ENCODE measurements at regions not wholly inside any gene's neighbourhood (a gene's known extent, or its start where the extent isn't known, plus 50 kb on each side); places are given as distances from the start of the nearest gene placed in this dataset.

DNA sequence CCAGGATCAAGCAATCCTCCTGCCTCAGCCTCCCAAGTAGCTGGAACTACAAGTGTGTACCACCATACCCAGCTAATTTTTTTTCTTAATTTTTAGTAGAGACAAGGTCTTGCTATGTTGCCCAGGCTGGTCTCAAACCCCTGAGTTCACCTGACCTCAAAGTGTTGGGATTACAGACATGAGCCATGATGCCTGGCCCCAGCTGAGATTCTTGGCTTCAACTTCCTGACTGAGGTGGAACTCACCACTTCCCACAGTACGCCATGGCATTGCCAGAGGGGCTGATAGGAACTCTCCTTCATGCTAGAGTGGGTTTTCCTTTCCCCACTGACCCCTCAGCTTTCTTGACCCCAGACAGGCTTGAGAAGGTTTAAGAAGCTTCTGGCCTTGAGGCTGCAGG, 251.0 kb upstream of the CSF3R start:
- H3K27ac ChIP-seq (ENCODE audit: low read depth in 1 of 2, low read length in 2 of 2): no peak overlapping the region
- H3K9me3 ChIP-seq (ENCODE audit: control insufficient read depth in 4 of 4, low read length in 3 of 4): peaks cover 0 to 2% (median 0%) of the 10 kb centered on the region in 4 donors
- H3K36me3 ChIP-seq (ENCODE audit: control insufficient read depth in 4 of 4, insufficient read depth in 3 of 4, low read depth in 1 of 4, low read length in 3 of 4): no peaks in the 10 kb centered on the region
- no peak overlapping the region for H3K4me3 ChIP-seq (ENCODE audit: low read depth in 1 of 3, low read length in 3 of 3)
- H3K4me1 ChIP-seq (ENCODE audit: control insufficient read depth in 4 of 4, insufficient read depth in 4 of 4, low read length in 3 of 4): no peaks in the 10 kb centered on the region
- H3K9ac ChIP-seq (ENCODE audit: low read depth in 1 of 2, low read length in 2 of 2): no peak overlapping the region
- TF ChIP-seq FOXA1 (IDR thresholded peaks at IDR 0.05) (no peak), HNF4G (IDR thresholded peaks at IDR 0.05) (no peak), RAD21 (IDR thresholded peaks at IDR 0.05) (no peak), NR2F2 (IDR thresholded peaks at IDR 0.05) (no peak), EGR1 (IDR thresholded peaks at IDR 0.05; ENCODE audit: low read depth in 2 of 2) (no peak), RXRA (IDR thresholded peaks at IDR 0.05) (no peak), TAF1 (conservative IDR thresholded peaks at IDR 0.05) (no peak), JUND (IDR thresholded peaks at IDR 0.05) (no peak), FOXA2 (IDR thresholded peaks at IDR 0.05) (no peak), GABPA (IDR thresholded peaks at IDR 0.05 in 1 of 2, conservative IDR thresholded peaks at IDR 0.05 in 1 of 2) (no peak), YY1 (IDR thresholded peaks at IDR 0.05) (no peak), SP1 (IDR thresholded peaks at IDR 0.05) (no peak)
- TF ChIP-seq, protein P1, sequence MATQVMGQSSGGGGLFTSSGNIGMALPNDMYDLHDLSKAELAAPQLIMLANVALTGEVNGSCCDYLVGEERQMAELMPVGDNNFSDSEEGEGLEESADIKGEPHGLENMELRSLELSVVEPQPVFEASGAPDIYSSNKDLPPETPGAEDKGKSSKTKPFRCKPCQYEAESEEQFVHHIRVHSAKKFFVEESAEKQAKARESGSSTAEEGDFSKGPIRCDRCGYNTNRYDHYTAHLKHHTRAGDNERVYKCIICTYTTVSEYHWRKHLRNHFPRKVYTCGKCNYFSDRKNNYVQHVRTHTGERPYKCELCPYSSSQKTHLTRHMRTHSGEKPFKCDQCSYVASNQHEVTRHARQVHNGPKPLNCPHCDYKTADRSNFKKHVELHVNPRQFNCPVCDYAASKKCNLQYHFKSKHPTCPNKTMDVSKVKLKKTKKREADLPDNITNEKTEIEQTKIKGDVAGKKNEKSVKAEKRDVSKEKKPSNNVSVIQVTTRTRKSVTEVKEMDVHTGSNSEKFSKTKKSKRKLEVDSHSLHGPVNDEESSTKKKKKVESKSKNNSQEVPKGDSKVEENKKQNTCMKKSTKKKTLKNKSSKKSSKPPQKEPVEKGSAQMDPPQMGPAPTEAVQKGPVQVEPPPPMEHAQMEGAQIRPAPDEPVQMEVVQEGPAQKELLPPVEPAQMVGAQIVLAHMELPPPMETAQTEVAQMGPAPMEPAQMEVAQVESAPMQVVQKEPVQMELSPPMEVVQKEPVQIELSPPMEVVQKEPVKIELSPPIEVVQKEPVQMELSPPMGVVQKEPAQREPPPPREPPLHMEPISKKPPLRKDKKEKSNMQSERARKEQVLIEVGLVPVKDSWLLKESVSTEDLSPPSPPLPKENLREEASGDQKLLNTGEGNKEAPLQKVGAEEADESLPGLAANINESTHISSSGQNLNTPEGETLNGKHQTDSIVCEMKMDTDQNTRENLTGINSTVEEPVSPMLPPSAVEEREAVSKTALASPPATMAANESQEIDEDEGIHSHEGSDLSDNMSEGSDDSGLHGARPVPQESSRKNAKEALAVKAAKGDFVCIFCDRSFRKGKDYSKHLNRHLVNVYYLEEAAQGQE (IDR thresholded peaks at IDR 0.05): no peak
- TF ChIP-seq, protein P2, sequence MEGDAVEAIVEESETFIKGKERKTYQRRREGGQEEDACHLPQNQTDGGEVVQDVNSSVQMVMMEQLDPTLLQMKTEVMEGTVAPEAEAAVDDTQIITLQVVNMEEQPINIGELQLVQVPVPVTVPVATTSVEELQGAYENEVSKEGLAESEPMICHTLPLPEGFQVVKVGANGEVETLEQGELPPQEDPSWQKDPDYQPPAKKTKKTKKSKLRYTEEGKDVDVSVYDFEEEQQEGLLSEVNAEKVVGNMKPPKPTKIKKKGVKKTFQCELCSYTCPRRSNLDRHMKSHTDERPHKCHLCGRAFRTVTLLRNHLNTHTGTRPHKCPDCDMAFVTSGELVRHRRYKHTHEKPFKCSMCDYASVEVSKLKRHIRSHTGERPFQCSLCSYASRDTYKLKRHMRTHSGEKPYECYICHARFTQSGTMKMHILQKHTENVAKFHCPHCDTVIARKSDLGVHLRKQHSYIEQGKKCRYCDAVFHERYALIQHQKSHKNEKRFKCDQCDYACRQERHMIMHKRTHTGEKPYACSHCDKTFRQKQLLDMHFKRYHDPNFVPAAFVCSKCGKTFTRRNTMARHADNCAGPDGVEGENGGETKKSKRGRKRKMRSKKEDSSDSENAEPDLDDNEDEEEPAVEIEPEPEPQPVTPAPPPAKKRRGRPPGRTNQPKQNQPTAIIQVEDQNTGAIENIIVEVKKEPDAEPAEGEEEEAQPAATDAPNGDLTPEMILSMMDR (IDR thresholded peaks at IDR 0.05; ENCODE audit: low read depth, low read length, missing input control): no peak
- TF ChIP-seq, protein P3, sequence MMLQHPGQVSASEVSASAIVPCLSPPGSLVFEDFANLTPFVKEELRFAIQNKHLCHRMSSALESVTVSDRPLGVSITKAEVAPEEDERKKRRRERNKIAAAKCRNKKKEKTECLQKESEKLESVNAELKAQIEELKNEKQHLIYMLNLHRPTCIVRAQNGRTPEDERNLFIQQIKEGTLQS (IDR thresholded peaks at IDR 0.05): no peak
- TF ChIP-seq, protein P4, sequence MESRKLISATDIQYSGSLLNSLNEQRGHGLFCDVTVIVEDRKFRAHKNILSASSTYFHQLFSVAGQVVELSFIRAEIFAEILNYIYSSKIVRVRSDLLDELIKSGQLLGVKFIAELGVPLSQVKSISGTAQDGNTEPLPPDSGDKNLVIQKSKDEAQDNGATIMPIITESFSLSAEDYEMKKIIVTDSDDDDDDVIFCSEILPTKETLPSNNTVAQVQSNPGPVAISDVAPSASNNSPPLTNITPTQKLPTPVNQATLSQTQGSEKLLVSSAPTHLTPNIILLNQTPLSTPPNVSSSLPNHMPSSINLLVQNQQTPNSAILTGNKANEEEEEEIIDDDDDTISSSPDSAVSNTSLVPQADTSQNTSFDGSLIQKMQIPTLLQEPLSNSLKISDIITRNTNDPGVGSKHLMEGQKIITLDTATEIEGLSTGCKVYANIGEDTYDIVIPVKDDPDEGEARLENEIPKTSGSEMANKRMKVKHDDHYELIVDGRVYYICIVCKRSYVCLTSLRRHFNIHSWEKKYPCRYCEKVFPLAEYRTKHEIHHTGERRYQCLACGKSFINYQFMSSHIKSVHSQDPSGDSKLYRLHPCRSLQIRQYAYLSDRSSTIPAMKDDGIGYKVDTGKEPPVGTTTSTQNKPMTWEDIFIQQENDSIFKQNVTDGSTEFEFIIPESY (IDR thresholded peaks at IDR 0.05): no peak
- TF ChIP-seq, protein P5, sequence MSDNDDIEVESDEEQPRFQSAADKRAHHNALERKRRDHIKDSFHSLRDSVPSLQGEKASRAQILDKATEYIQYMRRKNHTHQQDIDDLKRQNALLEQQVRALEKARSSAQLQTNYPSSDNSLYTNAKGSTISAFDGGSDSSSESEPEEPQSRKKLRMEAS (IDR thresholded peaks at IDR 0.05): no peak
- WGBS: 0% methylated on average over 1 of the region's 1 CpG
- H3K27me3 ChIP-seq (ENCODE audit: control insufficient read depth in 4 of 4, insufficient read depth in 4 of 4, low read length in 3 of 4): peaks cover 0 to 15% (median 2%) of the 10 kb centered on the region in 4 donors
- no peak for DNase-seq (ENCODE audit: low spot score)

DNA sequence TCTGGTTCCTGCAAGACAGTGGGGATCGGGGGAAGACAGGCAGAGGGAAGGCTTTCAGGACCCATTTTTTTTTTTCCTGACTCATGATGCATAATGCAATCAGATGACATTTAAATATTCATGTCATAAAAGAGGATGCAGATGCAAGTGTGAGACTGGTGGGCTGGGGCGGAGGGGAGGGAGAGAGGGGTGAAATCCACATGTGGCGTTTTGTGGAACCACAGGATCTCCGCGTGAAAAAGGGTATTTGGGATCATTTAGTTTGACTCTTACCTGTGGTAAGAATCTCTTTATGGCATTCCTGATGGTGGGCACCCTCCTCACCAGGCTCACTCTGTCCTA, 249.3 kb upstream of the CSF3R start:
- TF ChIP-seq FOXA1 (IDR thresholded peaks at IDR 0.05) (no peak), SP1 (IDR thresholded peaks at IDR 0.05) (no peak), JUND (IDR thresholded peaks at IDR 0.05) (no peak), TAF1 (conservative IDR thresholded peaks at IDR 0.05) (no peak)
- TF ChIP-seq, protein P3 (IDR thresholded peaks at IDR 0.05): no peak
- TF ChIP-seq, protein P1 (IDR thresholded peaks at IDR 0.05): no peak
- Histone ChIP-seq H3K9me3 (ENCODE audit: control insufficient read depth in 4 of 4, low read length in 3 of 4) (peaks cover 0 to 2% (median 0%) of the 10 kb centered on the region in 4 donors), H3K4me1 (ENCODE audit: control insufficient read depth in 4 of 4, insufficient read depth in 4 of 4, low read length in 3 of 4) (no peaks in the 10 kb centered on the region), H3K9ac (ENCODE audit: low read depth in 1 of 2, low read length in 2 of 2) (no peak overlapping the region), H3K27ac (ENCODE audit: low read depth in 1 of 2, low read length in 2 of 2) (no peak overlapping the region), H3K36me3 (ENCODE audit: control insufficient read depth in 4 of 4, insufficient read depth in 3 of 4, low read depth in 1 of 4, low read length in 3 of 4) (no peaks in the 10 kb centered on the region), H3K4me3 (ENCODE audit: low read depth in 1 of 3, low read length in 3 of 3) (no peak overlapping the region), H3K27me3 (ENCODE audit: control insufficient read depth in 4 of 4, insufficient read depth in 4 of 4, low read length in 3 of 4) (peaks cover 0 to 11% (median 2%) of the 10 kb centered on the region in 4 donors)
- DNase-seq (ENCODE audit: low spot score): no peak
- WGBS: 80% methylated on average over 5 of the region's 5 CpGs

Data from liver (tissue), 8 donors.